ENCODE measurements at regions not wholly inside any gene's neighbourhood (a gene's known extent, or its start where the extent isn't known, plus 50 kb on each side); places are given as distances from the start of the nearest gene placed in this dataset.

- no peak for TF ChIP-seq POLR2A (IDR thresholded peaks at IDR 0.05)
- TF ChIP-seq CTCF (IDR thresholded peaks at IDR 0.05), result no peak
Measured at GRCh38 chr13:68369739-68370138, 1139.6 kb upstream of the PCDH9 start.
